ENCODE measurements at regions not wholly inside any gene's neighbourhood (a gene's known extent, or its start where the extent isn't known, plus 50 kb on each side); places are given as distances from the start of the nearest gene placed in this dataset.

DNA sequence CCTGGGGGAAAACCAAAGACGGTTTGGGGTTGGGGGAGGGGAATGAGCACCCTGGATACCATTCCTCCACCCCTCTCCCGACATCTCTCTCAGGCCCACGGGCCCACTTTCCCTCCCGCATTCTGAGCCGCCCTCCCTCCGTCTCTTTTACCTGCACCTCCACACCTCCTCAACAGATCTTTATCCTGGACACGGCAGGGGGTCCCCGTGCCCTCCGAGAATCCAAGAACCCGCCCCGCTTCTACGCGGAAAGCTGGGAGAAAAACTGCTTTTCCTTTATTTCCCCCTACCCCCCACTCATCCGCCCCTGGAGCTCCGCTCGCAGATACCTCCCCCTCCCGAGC lies 108.8 kb downstream of the NAV1 start:
- TF ChIP-seq, protein P1, sequence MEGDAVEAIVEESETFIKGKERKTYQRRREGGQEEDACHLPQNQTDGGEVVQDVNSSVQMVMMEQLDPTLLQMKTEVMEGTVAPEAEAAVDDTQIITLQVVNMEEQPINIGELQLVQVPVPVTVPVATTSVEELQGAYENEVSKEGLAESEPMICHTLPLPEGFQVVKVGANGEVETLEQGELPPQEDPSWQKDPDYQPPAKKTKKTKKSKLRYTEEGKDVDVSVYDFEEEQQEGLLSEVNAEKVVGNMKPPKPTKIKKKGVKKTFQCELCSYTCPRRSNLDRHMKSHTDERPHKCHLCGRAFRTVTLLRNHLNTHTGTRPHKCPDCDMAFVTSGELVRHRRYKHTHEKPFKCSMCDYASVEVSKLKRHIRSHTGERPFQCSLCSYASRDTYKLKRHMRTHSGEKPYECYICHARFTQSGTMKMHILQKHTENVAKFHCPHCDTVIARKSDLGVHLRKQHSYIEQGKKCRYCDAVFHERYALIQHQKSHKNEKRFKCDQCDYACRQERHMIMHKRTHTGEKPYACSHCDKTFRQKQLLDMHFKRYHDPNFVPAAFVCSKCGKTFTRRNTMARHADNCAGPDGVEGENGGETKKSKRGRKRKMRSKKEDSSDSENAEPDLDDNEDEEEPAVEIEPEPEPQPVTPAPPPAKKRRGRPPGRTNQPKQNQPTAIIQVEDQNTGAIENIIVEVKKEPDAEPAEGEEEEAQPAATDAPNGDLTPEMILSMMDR (IDR thresholded peaks at IDR 0.05; ENCODE audit: low read depth, low read length, missing input control) = no peak
- TF ChIP-seq, protein P2, sequence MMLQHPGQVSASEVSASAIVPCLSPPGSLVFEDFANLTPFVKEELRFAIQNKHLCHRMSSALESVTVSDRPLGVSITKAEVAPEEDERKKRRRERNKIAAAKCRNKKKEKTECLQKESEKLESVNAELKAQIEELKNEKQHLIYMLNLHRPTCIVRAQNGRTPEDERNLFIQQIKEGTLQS (IDR thresholded peaks at IDR 0.05) = no peak
- TF ChIP-seq HNF4G (IDR thresholded peaks at IDR 0.05) = no peak

Data from liver (tissue), 3 donors.